Activated CD8-positive, alpha-beta memory T cell treated with anti-CD3 and anti-CD28 coated beads, Interleukin-2, amount 10 ng/mL, durations not matched to agents 7 days and 5 days (primary cell): ENCODE measurements at regions not wholly inside any gene's neighbourhood (a gene's known extent, or its start where the extent isn't known, plus 50 kb on each side); places are given as distances from the start of the nearest gene placed in this dataset.

Experiments
- ATAC-seq: fragments of 150-1000 bp; cut with Tn5 transposase; one replicate; pipeline ENCODE4 v1.10.0; 2021; ENCODE audit warnings: moderate library complexity
- CTCF ChIA-PET: fragments of 350-600 bp; sonication (Branson Sonifier 250); formaldehyde crosslinking; loops from one replicate; lab custom pipeline; 2021; ENCODE audit warnings: antibody characterized with exemption; lab: Charles Lee
- DNase-seq: peaks from one replicate; pipeline ENCODE4 v3.0.0-alpha.2; 2020
- H3K27ac Mint-ChIP-seq: one replicate; pipeline ENCODE4 v1.8.0; 2021; ENCODE audit warnings: mild to moderate bottlenecking, mixed read lengths
- H3K27me3 Mint-ChIP-seq: one replicate; pipeline ENCODE4 v1.8.0; 2021; ENCODE audit warnings: mixed read lengths
- H3K36me3 Mint-ChIP-seq: one replicate; pipeline ENCODE4 v1.8.0; 2021; ENCODE audit warnings: mild to moderate bottlenecking, mixed read lengths
- H3K4me1 Mint-ChIP-seq: one replicate; pipeline ENCODE4 v1.8.0; 2021; ENCODE audit warnings: mixed read lengths
- H3K4me3 Mint-ChIP-seq: one replicate; pipeline ENCODE4 v1.8.0; 2021; ENCODE audit warnings: mild to moderate bottlenecking, moderate library complexity, mixed read lengths
- H3K9me3 Mint-ChIP-seq: one replicate; pipeline ENCODE4 v1.8.0; 2022; ENCODE audit warnings: low read depth, mixed read lengths

DNA sequence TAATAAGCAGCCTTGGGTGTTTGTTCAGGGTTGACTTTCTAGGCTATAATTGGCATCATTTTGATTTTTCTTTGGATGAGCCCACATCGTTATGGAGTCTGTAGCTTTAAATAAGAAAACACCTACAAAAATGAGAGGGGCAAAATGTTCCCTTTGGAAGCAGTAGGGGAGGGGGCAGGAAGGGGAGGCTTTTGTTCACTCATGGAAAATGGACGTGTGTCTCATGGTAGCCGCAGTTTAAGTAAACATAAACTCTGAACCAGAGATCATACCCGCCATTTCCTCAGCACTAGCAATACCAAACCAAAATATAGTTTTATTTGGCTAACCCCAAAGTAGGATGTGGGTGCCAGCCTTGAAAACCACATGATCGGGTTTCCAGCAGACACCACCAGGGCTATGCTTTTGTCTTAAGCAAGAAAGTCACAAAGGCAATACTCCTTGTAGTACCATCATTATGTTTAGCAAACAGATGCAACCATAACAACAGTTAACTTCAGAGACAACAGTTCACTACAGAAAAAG is 572.5 kb upstream of the JAG1 start:
- CTCF ChIA-PET, result no interaction called here
- H3K4me3 Mint-ChIP-seq, result no peak overlapping the region
- H3K27ac Mint-ChIP-seq, result no peak overlapping the region
- no peaks in the 10 kb centered on the region for H3K4me1 Mint-ChIP-seq
- DNase-seq (no peak), ATAC-seq (no peak)
- no peaks in the 10 kb centered on the region for H3K9me3 Mint-ChIP-seq
- H3K36me3 Mint-ChIP-seq, result no peaks in the 10 kb centered on the region
- H3K27me3 Mint-ChIP-seq, result no peaks in the 10 kb centered on the region

DNA sequence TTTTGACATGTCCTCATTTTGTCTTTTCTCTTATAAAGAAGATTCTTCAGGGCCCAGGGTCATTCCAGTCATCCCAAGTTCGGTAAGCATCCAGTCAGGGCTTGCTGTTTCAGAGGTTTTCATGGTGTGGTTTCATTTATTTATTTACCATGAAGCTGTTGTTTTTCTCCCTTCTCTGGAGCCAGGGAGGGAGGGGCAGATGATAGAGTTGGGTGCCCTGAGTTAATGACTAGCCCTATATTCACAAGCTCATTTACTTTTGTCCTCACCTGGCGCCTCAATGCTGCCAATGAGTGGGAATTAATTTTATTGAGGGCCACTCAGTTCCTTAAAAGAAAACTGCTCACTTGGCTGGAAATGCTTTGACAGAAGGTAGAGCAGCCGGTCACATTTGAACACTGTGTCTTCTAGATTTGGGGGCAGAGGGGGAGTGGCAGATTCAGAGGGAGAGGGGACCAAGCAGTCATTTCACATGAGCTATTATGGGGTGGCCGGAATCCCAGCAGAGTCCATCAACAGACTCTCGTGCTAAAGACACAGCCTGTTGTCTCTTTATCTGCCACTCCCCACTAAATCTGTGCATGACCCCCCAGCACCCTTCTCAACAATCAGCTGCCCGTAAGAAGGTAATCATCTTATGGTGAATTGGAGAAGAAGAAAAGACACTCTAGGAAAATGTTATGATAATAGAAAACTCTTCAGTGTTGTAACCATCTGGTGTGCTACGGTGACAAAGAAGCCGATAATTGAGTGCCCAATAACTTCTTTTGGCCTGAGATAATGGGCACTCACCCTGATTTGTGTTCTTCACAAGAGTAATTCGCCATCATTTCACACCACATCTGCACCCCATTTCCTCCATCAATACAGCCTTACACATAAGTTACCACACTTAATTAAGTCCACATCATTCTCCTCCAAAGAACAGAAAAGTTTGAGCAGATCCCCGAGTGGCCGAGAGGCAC is 573.5 kb upstream of the JAG1 start:
- H3K4me1 Mint-ChIP-seq, result no peaks in the 10 kb centered on the region
- ATAC-seq, result no peak
- CTCF ChIA-PET, result no interaction called here

DNA sequence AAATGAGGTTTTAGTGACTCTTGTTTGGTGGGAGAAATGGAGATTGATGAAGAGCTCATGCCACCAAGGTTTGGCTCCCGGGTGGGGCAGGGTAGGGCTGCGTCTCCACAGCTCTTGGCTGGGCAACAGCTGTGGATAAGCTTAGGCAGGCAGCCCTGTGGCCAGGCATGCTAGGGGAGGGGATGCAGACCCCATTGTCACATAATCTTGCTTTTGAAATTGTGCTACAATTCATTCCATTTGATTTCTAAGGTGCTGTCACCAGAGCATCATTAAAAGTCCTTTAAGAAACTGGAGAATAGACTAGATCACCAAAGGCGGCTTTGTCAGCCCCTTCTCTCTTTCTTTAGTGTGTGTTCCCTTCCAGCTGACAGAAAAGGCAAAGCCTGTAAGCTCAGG is 574.2 kb upstream of the JAG1 start:
- CTCF ChIA-PET, result no interaction called here
- Mint-ChIP-seq H3K4me1 (no peaks in the 10 kb centered on the region), H3K4me3 (no peak overlapping the region), H3K27ac (no peak overlapping the region), H3K27me3 (no peaks in the 10 kb centered on the region), H3K9me3 (no peaks in the 10 kb centered on the region), H3K36me3 (no peaks in the 10 kb centered on the region)
- DNase-seq, result no peak
- ATAC-seq, result no peak

More for the DNA sequence above, 573.5 kb upstream of the JAG1 start:
- Mint-ChIP-seq H3K36me3 (no peaks in the 10 kb centered on the region), H3K27ac (no peak overlapping the region), H3K4me3 (no peak overlapping the region), H3K27me3 (no peaks in the 10 kb centered on the region), H3K9me3 (no peaks in the 10 kb centered on the region)
- DNase-seq, result no peak

DNA sequence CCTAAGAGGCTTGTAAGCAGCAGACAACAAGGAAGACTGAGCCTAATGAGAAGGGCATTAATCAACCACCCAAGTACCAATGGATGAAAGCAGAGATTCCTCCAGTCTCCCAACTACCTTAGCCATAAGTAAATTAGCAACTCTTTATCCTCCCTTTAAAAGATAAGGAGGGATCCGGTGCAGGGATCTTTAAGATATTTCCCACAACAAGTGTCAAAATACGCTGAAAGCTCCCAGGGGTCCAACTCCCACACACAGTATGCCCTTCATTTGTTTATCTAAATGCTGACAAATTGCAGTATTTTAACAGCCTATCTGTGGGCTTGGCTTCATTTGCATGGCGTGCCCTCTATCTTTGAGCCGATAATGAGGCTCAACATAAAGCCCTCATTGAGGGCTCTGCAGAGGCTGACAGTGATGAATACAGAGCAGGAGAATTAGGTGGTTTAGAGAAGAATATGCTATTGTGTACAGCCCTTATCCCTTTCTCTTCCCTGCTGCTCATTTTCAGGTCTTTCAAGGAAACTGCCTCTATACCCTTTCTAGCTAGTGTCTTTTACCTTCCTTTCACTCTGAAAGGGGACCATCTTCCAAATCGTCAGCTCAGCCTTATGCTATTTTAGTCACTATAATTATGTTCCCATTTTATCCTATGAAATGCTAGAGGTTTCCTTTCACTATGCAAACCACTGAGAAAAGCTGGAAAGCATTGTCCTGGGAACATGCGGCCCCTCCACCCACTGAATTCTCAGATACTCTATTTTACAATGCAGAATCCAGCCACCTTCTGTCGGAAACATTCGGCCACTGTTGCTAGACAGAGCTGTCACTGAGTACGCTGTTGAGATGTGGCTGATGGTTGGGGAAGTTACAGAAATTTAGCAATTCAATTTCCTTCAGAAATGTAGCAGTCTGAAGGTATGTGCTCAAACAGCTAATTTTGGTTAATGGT is 575.2 kb upstream of the JAG1 start:
- no peak for DNase-seq
- Mint-ChIP-seq H3K9me3 (no peaks in the 10 kb centered on the region), H3K36me3 (no peaks in the 10 kb centered on the region), H3K27me3 (no peaks in the 10 kb centered on the region), H3K4me3 (no peak overlapping the region), H3K4me1 (no peaks in the 10 kb centered on the region), H3K27ac (no peak overlapping the region)
- CTCF ChIA-PET, result no interaction called here
- ATAC-seq, result no peak

DNA sequence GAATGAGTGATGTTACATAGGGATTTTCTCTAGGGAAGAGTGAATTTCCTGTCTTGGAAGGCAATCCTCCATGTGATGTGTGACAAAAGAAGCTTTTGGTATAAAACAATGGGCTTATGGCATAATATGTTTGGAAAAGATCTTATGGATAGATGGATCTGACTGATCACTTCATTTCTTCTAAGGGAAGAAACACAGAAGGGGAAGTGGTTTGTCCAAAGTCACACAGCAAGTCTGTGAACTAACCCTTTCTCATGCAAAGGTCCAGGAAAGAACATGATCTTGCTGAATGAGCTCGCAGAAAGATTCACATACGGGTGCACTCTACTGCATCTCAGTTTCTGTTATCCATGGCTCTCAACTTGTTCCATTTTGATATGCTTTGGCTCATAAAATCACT is 575.9 kb upstream of the JAG1 start:
- Mint-ChIP-seq H3K4me1 (no peaks in the 10 kb centered on the region), H3K36me3 (no peaks in the 10 kb centered on the region), H3K27ac (no peak overlapping the region), H3K9me3 (no peaks in the 10 kb centered on the region), H3K4me3 (no peak overlapping the region), H3K27me3 (no peaks in the 10 kb centered on the region)
- DNase-seq (no peak), ATAC-seq (no peak)
- CTCF ChIA-PET, result no interaction called here

DNA sequence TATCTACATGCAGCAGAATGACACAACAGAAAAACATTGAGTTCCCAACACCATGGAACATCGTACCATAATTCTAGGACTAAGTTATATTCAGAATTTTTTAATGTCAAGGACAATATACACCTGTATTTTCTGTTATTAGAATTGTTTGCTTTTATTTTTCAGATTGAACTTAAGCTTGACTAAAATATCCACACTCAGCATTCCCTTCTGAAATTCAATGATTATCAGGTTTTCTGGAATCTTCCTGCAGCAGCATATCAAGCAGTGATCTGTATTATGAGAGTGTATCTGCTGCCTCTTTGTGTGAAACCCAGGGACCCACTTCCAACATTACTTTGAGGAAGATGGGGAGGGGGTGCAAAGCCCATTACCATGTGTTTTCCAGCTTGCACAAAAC is 578.6 kb upstream of the JAG1 start:
- H3K27ac Mint-ChIP-seq, result no peak overlapping the region
- DNase-seq (no peak), ATAC-seq (no peak)
- H3K4me1 Mint-ChIP-seq, result no peaks in the 10 kb centered on the region
- no peaks in the 10 kb centered on the region for H3K9me3 Mint-ChIP-seq
- CTCF ChIA-PET, result no interaction called here
- H3K27me3 Mint-ChIP-seq, result no peaks in the 10 kb centered on the region
- no peak overlapping the region for H3K4me3 Mint-ChIP-seq
- H3K36me3 Mint-ChIP-seq, result no peaks in the 10 kb centered on the region

DNA sequence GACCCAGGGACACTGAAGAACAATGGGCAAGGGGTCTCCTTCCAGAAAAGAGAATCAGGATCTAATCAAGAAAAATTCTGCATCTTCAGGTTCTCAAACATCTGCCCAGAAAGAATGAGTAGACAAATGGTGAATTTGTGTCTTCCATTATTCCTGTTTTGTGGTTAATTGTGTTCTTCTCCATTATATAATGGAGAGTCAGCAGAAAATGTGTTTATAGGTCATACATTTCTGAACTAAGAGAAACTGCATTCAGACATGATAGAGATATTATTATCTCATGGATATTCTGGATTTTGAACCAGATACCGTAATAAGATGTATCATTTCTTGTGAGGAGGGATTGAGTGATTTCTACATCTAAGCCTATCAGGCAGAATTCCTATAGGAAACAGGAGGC is 581.7 kb upstream of the JAG1 start:
- Mint-ChIP-seq H3K9me3 (no peaks in the 10 kb centered on the region), H3K4me1 (no peaks in the 10 kb centered on the region), H3K4me3 (no peak overlapping the region), H3K27me3 (no peaks in the 10 kb centered on the region), H3K27ac (no peak overlapping the region), H3K36me3 (no peaks in the 10 kb centered on the region)
- no peak for ATAC-seq
- CTCF ChIA-PET, result no interaction called here
- DNase-seq, result no peak

DNA sequence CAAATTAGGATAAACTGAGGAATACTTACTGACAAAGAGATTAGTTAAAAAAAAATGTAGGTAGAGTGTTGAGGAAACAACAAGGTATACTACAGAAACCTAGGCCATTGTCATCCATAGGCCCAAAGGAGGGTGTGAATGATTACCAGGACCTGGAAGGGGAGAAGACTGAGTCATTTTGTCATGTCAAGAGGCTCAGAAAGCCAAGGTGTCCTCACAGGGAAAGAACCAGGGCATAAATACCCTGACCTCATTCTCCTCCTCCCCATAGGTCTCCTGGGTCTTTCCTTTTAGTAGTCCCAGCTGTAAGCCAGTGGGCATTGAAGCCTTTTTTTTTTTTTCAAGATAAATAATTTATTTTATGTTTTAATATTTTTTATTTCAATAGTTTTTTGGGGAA is 582.1 kb upstream of the JAG1 start:
- H3K4me3 Mint-ChIP-seq, result no peak overlapping the region
- no peak for DNase-seq
- H3K4me1 Mint-ChIP-seq, result no peaks in the 10 kb centered on the region
- H3K27ac Mint-ChIP-seq, result no peak overlapping the region
- H3K27me3 Mint-ChIP-seq, result no peaks in the 10 kb centered on the region
- H3K36me3 Mint-ChIP-seq, result no peaks in the 10 kb centered on the region
- CTCF ChIA-PET, result no interaction called here
- no peak for ATAC-seq
- no peaks in the 10 kb centered on the region for H3K9me3 Mint-ChIP-seq

DNA sequence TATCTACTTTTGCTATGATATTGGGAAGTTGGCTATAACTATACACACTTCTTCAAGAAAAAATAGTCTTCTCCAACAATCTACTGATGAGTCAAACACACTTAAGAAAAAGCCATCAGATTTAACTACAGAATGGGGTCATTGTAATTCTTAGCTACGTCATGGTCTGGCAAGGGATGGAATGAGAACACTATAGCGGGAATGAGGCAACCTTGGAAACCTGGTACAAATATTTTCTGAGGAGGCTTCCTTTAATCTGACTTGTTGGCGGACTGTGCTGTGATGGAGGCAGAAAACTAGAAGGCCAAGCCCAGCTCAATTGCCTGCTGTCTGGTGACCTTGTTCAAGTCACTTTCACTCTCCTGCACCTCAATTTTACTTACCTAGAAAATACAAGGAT is 586.8 kb upstream of the JAG1 start:
- CTCF ChIA-PET, result no interaction called here
- no peaks in the 10 kb centered on the region for H3K9me3 Mint-ChIP-seq
- DNase-seq (no peak), ATAC-seq (no peak)
- H3K4me1 Mint-ChIP-seq, result no peaks in the 10 kb centered on the region
- no peaks in the 10 kb centered on the region for H3K27me3 Mint-ChIP-seq
- no peak overlapping the region for H3K27ac Mint-ChIP-seq
- no peaks in the 10 kb centered on the region for H3K36me3 Mint-ChIP-seq
- no peak overlapping the region for H3K4me3 Mint-ChIP-seq

DNA sequence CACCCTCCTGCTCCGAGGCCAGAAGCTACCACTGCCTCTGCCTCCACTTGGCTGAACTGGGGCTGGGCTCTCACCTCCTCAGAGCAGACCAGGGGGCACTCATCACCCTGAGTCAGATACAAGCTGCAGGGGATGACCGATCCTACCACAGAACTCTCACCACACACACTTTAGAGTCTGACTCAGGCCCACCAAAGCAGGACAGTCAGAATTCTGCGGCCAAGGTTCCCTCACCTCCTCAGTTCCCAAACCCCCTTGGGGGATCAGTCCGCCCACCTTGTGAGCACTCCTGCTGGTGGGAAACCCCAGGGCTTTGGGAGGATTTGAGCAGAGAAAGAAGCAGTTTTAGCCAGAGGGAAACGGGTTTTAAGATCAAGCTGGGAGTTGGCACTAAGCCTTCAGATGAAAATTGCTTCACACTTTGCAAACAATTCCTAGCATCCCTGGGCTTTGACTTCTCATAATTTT is 587.8 kb upstream of the JAG1 start:
- no peaks in the 10 kb centered on the region for H3K36me3 Mint-ChIP-seq
- CTCF ChIA-PET, result no interaction called here
- no peaks in the 10 kb centered on the region for H3K4me1 Mint-ChIP-seq
- DNase-seq (no peak), ATAC-seq (no peak)
- no peaks in the 10 kb centered on the region for H3K9me3 Mint-ChIP-seq
- H3K27me3 Mint-ChIP-seq, result no peaks in the 10 kb centered on the region
- no peak overlapping the region for H3K27ac Mint-ChIP-seq
- H3K4me3 Mint-ChIP-seq, result no peak overlapping the region

DNA sequence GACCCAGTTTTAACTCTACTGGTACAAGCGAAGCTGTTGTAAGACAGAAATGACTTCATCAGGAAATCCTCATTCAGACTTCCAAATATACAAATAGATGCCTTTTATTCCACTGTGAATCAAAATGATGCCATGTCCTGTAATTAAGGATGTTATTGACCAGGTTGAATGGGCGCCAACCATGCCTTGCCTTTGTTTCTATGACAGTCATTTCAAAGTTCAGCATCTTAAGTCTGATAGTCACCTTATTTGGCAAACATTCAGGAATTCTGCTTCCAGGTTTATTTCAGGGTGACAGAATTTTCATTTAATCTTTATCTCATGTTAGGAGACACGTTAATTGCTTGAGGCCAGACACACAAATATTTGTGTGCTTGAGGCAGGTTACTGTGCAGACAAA is 592.8 kb upstream of the JAG1 start:
- DNase-seq (no peak), ATAC-seq (no peak)
- Mint-ChIP-seq H3K9me3 (no peaks in the 10 kb centered on the region), H3K4me1 (no peaks in the 10 kb centered on the region), H3K27me3 (no peaks in the 10 kb centered on the region), H3K27ac (no peak overlapping the region), H3K36me3 (no peaks in the 10 kb centered on the region), H3K4me3 (no peak overlapping the region)
- CTCF ChIA-PET, result no interaction called here

DNA sequence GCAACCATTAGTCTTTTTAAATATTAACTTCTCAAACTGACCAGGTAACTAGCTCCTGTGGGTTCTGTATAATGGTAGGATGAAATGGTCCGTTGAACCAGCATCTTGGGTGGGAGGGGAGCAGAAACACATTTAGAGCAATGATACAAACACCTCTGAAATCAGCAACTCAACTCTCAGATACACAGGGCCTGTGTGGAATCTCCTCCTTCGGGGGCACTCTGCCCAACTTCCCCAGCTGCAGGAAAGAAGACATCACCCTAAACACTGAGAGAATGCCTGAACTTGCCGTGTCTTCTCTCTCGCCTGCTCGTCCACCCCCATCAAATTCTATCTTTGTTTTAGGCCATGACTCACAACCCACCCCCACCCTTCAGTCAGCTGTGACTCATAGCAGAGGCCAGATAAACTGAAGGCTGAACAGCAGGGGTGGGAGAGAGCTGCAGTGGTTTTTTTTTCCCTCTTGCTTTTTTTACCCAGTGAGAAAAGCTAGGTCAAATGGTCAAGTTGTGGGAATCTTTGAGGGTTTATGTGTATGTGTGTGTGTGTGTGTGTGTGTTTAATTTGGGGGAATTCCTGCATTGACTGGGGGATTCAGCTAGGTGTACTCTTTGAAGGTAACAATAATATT is 593.4 kb upstream of the JAG1 start:
- Mint-ChIP-seq H3K9me3 (no peaks in the 10 kb centered on the region), H3K27ac (no peak overlapping the region), H3K36me3 (no peaks in the 10 kb centered on the region), H3K27me3 (no peaks in the 10 kb centered on the region), H3K4me1 (no peaks in the 10 kb centered on the region), H3K4me3 (no peak overlapping the region)
- no peak for ATAC-seq
- no peak for DNase-seq
- CTCF ChIA-PET, result no interaction called here

DNA sequence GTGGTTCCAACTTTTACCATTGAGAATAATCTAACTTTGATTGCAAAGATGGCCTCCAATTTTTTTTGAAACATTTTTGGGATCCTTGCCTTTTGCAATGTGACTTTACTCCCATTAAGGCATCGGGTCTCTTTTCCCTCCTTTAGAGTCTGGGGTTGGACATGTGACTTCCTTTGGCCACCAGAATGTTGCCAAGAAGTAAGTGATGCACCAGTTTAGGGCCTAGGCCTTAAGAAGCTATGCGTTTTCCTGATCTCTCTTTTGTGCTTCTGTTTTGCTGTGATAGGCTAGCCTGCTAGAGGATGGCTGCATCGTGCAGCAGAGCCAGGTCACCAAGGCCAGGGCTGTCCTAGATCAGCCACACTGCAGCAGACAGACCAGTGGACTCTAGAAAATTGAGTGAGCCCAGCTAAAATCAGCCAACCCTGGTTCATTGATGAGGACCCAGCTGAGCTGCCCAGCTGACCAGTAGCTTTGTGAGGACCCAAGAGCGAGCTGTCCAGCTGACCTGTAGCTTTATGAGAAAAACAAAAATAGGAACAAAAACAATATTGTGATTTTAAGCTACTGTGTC is 594.0 kb upstream of the JAG1 start:
- ATAC-seq, result no peak
- Mint-ChIP-seq H3K27ac (no peak overlapping the region), H3K4me1 (no peaks in the 10 kb centered on the region), H3K9me3 (no peaks in the 10 kb centered on the region), H3K36me3 (no peaks in the 10 kb centered on the region), H3K27me3 (no peaks in the 10 kb centered on the region), H3K4me3 (no peak overlapping the region)
- CTCF ChIA-PET, result no interaction called here
- DNase-seq, result no peak
